GM18526 (cell line): ENCODE measurements at regions not wholly inside any gene's neighbourhood (a gene's known extent, or its start where the extent isn't known, plus 50 kb on each side); places are given as distances from the start of the nearest gene placed in this dataset.

Experiments used
- POLR2A ChIP-seq: IDR thresholded peaks from 3 replicates; pipeline ENCODE4 v1.6.1; 2011; ENCODE audit not compliant: insufficient read length; ENCODE audit errors: extremely low read depth

DNA sequence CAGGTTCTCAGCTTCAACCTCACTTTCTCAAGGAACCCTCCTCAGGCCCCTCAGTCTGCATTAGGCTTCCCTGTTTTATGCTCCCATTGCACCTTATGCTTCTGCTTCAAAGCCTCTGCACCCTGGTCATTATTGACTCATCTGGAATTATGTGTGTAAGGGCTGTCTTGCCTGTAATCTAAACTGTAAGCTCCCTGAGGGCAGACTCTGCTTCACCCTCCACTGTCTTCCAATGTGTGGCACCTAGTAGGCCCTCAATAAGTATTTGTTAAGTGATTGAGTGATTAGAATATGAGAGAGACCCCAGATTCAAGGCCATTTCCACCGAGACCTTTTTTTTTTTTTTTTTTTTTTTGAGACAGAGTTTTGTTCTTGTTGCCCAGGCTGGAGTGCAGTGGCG, 79.1 kb downstream of the VCPKMT start:
- TF ChIP-seq POLR2A = no peak

DNA sequence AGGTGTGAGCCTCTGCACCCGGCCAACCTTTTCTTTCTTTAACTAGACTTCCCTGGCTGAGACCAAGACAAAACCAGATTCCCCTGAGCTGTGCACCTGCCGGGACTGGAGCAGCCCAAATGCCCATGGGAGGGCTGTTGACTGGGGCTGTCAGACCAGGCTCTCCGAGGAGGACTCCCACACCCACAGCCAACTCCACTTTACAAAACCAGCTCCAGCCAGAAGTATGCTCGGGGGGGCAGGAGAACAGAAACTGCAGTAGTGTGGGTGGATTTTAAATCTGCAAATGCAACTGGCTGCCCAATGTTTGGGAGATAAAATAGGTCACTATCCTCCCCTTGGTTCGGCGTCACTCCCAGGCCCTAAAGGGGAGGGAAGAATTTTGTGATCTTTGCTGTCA, 78.5 kb downstream of the VCPKMT start:
- no peak for TF ChIP-seq POLR2A

DNA sequence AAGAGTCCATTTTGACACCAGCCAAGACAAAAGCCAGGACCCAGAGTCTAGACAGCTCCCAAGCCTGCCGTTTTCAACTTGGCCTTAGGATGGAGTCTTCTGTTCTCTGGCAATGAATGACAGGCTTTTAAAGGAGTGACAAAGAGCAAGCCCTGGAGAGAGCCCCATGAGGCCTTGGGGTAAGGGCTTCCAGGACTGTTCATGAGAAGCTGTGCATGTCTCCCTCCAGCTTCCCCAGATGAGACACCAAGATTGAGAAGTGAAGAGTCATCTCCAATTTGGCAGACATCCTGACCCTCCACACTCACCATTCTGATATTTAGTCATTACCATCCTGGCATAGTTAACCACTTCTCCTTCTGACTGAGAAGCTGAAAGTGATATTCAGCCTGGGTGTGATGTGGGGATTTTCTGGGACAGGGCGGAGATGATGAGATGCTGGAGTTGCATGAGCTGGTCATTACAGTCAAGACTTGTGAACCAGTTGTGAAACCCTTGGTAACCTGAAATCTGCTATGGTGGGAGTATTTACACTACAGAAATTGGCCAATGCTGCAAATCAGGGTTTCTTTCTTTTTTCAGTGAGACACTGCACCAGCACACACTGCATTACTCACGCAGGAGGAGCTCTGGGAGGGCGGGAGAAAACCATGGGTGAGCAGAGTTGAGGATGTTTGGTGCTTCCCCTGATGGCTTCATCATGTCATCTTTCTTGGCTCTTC, 77.8 kb downstream of the VCPKMT start:
- TF ChIP-seq POLR2A = no peak

DNA sequence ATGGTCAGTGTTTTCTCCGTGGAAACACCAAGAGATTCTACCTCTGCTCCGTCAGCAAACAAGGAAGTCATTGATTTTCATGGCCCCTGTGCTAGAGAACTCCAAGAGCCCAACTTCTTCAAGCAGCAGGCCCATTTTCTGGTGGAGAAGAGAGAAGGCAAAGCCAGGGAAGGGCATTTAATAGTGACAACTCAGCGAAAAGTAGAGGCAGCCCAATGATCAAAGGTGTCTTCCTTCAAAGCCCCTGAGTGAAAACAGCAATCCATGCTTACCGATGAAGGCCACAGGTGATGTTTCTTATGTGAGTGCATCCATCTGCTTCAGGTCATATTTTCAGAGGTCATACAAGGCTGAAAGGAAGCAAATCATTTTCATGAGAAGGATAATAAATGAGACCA, 77.3 kb downstream of the VCPKMT start:
- no peak for TF ChIP-seq POLR2A

DNA sequence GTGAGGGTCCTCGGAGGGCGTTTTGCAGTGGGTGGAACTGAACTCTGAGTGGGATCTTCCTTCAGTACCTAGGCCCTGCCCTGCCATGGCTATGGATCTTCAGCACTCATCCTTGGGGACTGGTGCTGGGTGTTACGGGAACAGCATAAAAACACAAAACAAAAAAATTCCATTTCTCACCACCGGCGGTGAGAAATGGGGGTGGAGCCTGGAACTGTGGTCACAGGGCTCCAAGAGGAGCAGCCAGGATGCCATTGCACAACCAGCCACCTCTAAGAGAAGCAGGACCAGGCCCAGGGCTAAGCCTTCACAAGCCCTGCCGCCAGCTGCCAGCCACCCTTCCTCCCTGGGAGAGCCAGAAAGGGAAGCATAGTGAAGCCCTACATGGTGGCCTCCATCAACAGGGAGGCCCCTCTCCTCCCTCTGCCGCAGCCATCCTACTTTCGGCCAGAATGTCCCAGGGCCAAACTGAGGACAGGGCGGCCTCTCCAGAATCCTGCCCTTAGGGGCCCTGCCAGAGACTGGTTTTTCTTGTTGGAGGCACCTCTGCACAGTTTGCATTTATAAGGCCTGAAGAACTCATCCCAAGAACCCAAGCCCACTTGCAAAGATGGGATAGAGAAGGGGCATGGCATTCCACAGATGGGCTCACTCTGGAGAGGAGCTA, 76.5 kb downstream of the VCPKMT start:
- TF ChIP-seq POLR2A = no peak

DNA sequence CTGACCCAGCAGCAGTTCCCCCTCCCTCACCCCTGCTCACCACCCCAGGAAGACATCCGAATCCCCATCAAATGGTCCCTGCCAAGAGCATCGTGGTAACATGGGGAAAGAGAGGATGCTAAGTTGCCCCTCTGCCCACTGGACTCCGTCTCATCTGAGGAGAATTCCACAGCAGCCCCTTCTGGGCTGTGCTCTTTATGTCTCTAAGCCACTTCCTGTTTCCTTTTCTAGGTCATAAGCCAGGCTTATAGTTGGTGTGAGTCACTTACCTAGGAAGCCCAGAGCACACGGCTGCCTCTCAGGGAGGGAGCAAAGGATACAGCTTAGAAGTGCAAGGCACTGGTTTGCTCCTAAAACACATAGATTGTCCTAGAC, 76.0 kb downstream of the VCPKMT start:
- TF ChIP-seq POLR2A = no peak

DNA sequence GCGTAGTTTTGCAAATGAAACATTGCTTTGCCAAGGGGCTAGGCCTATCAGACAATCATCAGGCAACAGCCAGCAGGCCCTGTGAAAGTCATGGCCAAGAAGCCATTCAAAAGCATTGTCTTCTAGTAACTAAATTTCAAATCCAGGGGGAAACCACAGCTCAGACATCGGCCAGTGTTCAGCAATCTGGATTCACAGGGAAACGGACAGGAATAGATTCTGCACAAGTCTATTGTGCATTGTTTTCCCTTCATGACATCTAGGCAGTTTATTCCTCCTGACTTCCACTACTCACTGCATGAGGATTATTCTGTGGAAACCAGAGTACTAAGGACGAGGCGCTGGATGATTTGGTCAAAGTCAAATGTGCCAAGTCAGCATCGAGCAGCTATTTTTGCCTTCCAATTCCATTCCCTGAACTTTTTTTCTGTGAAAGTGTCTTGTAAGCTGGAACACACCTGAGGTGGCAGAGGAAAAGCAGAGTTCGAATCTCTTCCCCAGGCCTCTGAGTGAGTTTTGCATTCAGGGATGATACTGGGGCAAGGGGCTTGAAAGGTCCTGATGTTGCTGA, 75.4 kb downstream of the VCPKMT start:
- TF ChIP-seq POLR2A = no peak

DNA sequence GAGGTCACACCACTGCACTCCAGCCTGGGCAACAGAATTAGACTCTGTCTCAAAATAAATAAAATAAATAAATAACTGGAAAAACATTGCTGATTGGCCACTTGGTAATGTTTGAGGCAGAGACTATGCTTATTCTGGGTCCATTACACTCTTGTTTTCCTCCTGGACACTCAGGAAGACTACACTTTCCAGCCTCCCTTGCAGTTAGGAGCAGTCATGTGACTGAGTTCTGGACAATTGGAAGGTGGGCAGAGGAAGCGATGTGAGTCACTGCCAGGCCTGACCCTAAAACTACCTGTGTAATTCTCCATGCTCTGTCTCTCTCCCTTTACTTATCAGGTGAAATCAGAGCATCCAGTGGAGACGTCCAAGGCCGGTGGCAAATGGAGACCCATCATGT, 74.4 kb downstream of the VCPKMT start:
- TF ChIP-seq POLR2A = no peak

DNA sequence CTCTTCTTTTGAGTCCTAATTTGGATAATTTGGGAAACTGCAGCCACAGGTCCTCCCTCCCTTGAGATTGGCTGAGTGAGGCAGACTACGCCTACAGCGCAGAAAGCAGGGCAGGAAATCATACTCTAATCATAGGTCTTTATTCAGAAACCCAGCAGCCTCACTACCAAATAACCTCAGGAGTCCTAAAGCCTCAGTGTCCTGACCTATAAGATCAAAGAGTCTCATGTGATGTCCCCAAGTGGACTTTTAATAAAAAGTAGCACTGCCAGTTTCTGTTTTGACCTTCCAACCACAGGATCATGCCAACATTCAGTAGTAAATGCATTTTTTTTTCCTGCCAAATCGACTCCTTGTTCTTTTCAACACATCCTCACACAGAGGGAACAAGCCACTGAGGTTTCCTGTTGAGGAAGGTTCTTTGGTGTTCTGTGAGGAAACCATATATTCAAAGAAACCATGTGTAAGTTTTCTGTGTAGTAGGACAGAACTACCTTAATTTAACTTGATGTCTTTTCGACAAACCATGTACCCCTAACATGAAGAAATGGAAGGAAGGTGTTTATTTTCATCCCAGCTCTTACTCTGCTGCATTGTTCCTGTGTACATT, 72.2 kb downstream of the VCPKMT start:
- peak; percentile 23 for TF ChIP-seq POLR2A

DNA sequence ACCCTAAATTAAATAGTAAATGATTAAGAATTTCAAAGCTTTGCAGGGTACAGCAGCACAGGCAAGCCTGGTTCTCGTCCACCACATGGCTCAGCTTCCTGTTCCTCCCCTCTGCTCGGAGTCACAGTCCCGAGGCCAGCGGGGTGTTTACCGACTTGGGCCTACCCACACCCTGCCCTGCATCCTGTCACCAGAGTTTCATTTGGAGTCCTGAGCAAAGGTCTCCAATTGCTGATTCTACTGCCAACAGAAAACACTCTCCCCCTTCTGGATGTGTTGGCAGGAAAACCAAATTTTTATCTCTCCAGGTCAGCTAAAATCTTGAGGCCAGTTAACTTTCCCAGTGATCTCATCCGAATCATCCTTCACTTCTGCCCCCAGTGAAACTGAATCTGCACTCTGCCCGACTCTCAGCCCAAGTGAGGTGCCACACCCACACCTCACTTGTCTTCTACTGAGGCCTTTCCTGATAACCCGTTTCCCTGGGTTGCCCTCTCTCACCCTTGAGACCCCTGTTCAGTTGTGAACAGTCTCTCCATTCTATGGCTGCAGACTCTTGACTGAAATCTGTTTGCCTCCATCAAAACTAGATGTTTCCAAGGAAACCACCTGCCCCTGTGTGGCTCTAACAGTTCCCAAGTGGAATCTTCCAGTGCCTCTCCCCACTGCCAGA, 71.2 kb downstream of the VCPKMT start:
- peak; percentile 19 for TF ChIP-seq POLR2A

DNA sequence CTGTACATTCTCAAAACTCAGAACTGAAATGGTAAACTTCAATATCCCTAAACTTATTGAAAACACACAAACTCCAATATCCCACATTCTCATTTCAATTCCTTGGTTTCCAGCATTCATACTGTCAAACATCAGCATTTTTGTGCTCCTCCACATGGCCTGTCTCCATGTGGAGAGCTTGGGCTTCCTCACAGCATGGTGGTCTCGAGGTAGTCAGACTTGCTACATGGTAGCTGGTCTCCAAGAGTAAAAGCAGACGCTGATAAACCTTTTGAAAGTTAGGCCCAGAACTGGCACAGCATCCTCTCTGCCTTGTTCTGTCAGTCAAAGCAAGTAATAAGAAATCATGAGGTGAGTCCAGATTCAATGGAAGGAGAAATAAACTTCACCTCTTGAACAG, 70.5 kb downstream of the VCPKMT start:
- TF ChIP-seq POLR2A = no peak

DNA sequence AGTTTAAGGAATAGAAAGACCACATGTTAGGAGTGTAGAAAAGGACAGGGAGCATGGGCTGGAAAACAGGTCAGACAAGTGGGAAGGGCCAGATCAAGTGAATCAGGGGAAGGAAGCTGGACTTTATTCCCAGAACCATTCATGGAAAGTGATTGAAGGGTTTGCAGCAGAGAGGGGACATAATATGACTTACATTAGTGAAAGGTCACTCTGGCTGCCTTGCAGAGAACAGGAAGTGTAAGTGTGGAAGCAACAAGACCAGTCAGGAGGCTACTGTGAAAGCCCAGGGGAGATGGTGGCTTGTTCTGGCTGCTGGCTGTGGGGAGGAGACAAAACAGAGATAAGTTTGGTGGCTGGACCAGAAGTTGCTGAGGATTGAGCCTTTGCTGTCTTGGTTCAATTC, 69.1 kb downstream of the VCPKMT start:
- TF ChIP-seq POLR2A = no peak

DNA sequence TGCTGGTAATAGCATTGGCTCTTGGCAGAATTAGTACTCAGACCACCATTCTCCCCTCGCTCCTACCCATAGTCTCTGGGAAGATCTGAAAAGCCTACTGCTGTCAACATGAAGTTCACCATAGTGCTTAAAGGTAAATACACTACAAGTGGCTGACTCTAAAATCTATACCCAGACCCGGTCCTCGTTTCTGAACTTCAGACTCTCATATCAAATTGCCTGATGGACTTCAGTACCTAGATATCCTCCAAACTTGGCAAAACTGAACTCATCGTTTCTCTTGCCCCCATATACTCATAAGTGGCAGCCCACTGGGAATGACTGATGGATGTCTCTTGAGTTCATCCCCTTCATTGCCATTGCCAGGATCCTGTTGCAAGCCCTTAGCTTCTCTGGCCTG, 67.3 kb downstream of the VCPKMT start:
- no peak for TF ChIP-seq POLR2A

DNA sequence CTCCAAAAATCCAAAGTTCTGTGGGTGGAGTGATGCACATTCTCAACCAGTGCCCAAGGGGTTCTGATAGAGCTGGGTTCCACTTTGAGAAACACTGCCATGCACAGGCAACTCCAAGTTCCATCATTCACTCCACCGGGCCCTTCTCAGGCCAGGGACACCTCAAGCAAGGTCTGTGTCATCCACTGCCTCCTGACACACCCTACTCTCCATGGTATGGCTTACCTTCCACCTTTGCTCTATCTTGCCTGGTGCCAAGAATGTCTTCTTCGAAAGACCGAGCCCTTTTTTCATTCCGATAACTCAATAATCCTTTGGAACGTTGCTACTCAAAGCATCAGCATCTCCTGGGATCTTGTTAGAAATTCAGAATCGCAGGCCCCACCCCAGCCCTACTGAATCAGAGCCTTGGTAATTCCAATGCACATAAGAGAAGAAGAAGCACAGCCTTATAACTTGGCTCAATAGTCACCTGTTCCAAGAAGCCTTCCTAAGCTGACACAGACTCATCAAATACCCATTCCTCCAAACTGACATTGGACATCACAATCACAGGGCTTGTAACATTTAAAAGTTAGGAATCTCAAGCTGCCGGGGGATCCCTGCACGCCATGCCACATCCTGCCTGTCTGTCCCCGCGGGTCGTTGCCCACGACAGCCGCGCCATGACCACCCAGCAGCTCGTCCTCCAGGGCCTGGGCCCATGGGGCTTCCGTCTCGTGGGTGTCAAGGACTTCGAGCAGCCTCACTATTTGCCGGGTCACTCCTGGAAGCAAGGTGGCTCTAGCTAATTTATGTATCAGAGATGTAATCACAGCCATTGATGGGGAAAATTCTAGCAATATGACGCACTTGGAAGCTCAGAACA, 66.4 kb downstream of the VCPKMT start:
- TF ChIP-seq POLR2A = no peak

DNA sequence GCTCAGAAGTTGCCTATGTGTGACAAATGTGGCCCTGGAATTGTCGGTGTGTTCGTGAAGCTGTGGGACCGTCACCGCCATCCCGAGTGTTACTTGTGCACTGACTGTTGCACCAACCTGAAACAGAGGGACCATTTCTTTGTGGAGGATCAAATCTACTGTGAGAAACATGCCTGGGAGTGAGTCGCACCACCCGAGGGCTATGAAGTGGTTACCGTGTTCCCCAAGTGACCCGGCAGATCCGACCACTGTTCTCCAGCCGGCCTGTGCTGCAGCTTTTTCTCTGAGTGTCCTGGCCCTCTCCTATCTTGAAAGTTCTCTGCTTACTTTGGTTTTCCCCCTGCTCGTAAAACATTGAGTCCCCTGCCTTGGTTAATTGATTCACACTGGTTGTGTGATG, 65.3 kb downstream of the VCPKMT start:
- TF ChIP-seq POLR2A = no peak
